K562 (cell line): ENCODE measurements at regions not wholly inside any gene's neighbourhood (a gene's known extent, or its start where the extent isn't known, plus 50 kb on each side); places are given as distances from the start of the nearest gene placed in this dataset.

Experiments used
- ARID3B ChIP-seq: fragments of 250-450 bp; sonication (Bioruptor Pico); IDR thresholded peaks from 2 replicates; pipeline ENCODE4 v1.4.0; 2020; ENCODE audit warnings: borderline replicate concordance
- ATF3 ChIP-seq, 2 experiments: fragments of 450-650 bp in 1 of 2; sonication (generic) in 1 of 2; formaldehyde crosslinking in 1 of 2; IDR thresholded peaks in 1 of 2; conservative IDR thresholded peaks in 1 of 2; 2 replicates each; pipeline versions ENCODE4 v1.6.1 to v1.8.1; 2016 to 2023; ENCODE audit warnings: mild to moderate bottlenecking in 2 of 2, moderate library complexity in 2 of 2, inconsistent platforms in 1 of 2, missing genetic modification reagents in 1 of 2
- CREB1 ChIP-seq, 2 experiments: sonication (generic) in 1 of 2; formaldehyde crosslinking in 1 of 2; IDR thresholded peaks; 2 replicates each; pipeline versions ENCODE4 v1.6.1 to v1.8.0; 2012 to 2022; ENCODE audit warnings: inconsistent platforms in 1 of 2, mild to moderate bottlenecking in 1 of 2, missing genetic modification reagents in 1 of 2, moderate library complexity in 1 of 2
- LEF1 ChIP-seq: fragments of 450-650 bp; IDR thresholded peaks from 2 replicates; pipeline ENCODE4 v1.6.1; 2016; ENCODE audit warnings: mild to moderate bottlenecking
- NCOA4 ChIP-seq: fragments of 450-650 bp; IDR thresholded peaks from 2 replicates; pipeline ENCODE4 v1.6.1; 2018; ENCODE audit warnings: mild to moderate bottlenecking; ENCODE audit not compliant: partially characterized antibody
- SAP30 ChIP-seq: fragments of 200-600 bp; sonication (generic); IDR thresholded peaks from 2 replicates; pipeline ENCODE4 v1.6.1; 2012; ENCODE audit warnings: borderline replicate concordance, low read depth, mild to moderate bottlenecking, moderate library complexity, low read length, control low read depth, inconsistent platforms; ENCODE audit not compliant: insufficient read depth, poor library complexity, severe bottlenecking
- TAL1 ChIP-seq: fragments of 450-650 bp; IDR thresholded peaks from 2 replicates; pipeline ENCODE4 v1.6.1; 2016; ENCODE audit warnings: mild to moderate bottlenecking
- ZKSCAN1 ChIP-seq: fragments of 150-350 bp; IDR thresholded peaks from 2 replicates; pipeline ENCODE4 v1.6.1; 2016; ENCODE audit warnings: low read depth, low read length
- TF ChIP-seq, protein P1 (sequence below): fragments of 250-450 bp; sonication (Bioruptor Pico); IDR thresholded peaks from 2 replicates; pipeline ENCODE4 v1.5.0; 2022; ENCODE audit warnings: mild to moderate bottlenecking
- TF ChIP-seq, protein P2 (sequence below): sonication (generic); formaldehyde crosslinking; IDR thresholded peaks from 2 replicates; pipeline ENCODE4 v1.8.1; 2023; ENCODE audit warnings: mild to moderate bottlenecking, missing genetic modification reagents

DNA sequence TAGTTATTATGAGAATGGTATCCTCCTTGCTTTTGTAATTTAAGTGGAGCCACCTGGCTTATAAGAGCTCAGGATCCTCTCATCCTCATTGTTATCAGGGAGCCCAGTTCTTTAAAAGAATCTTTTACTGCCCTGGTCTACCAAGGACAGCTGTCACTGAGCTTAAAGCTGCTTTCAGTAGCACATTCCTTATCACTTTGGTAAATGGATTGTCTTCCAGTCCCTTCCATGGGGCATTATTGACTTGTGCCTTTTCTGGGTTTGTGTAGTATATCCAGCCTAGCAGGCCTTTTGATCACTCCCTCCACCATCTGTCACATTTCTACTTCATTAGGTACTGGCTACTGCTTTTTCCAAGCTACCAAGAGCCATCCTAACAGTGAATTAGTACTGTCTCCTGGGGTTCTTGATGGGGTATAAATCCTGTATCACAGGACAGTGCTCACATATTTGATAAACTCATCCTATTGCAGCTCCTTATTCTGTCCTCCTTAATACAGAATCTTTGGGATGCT lies 208.9 kb downstream of the TMEM26 start (continued):
- TF ChIP-seq ATF3 (IDR thresholded peaks at IDR 0.05) (no peak), ATF3 (CRISPR knock-in tag; conservative IDR thresholded peaks at IDR 0.05) (no peak), ARID3B (no peak), CREB1 (IDR thresholded peaks at IDR 0.05) (no peak), CREB1 (CRISPR knock-in tag; IDR thresholded peaks at IDR 0.05) (no peak), TAL1 (no peak), NCOA4 (no peak), LEF1 (no peak), ZKSCAN1 (no peak), SAP30 (no peak)
- TF ChIP-seq, protein P1, sequence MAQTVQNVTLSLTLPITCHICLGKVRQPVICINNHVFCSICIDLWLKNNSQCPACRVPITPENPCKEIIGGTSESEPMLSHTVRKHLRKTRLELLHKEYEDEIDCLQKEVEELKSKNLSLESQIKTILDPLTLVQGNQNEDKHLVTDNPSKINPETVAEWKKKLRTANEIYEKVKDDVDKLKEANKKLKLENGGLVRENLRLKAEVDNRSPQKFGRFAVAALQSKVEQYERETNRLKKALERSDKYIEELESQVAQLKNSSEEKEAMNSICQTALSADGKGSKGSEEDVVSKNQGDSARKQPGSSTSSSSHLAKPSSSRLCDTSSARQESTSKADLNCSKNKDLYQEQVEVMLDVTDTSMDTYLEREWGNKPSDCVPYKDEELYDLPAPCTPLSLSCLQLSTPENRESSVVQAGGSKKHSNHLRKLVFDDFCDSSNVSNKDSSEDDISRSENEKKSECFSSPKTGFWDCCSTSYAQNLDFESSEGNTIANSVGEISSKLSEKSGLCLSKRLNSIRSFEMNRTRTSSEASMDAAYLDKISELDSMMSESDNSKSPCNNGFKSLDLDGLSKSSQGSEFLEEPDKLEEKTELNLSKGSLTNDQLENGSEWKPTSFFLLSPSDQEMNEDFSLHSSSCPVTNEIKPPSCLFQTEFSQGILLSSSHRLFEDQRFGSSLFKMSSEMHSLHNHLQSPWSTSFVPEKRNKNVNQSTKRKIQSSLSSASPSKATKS, result no peak
- TF ChIP-seq, protein P2, sequence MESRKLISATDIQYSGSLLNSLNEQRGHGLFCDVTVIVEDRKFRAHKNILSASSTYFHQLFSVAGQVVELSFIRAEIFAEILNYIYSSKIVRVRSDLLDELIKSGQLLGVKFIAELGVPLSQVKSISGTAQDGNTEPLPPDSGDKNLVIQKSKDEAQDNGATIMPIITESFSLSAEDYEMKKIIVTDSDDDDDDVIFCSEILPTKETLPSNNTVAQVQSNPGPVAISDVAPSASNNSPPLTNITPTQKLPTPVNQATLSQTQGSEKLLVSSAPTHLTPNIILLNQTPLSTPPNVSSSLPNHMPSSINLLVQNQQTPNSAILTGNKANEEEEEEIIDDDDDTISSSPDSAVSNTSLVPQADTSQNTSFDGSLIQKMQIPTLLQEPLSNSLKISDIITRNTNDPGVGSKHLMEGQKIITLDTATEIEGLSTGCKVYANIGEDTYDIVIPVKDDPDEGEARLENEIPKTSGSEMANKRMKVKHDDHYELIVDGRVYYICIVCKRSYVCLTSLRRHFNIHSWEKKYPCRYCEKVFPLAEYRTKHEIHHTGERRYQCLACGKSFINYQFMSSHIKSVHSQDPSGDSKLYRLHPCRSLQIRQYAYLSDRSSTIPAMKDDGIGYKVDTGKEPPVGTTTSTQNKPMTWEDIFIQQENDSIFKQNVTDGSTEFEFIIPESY, result no peak
